ENCODE measurements at regions not wholly inside any gene's neighbourhood (a gene's known extent, or its start where the extent isn't known, plus 50 kb on each side); places are given as distances from the start of the nearest gene placed in this dataset.

- DNase-seq = no peak
Measured at GRCh38 chr17:74148901-74149596, 54.4 kb upstream of the RPL38 start.

GRCh38 chr17:74149597-74150427 lies 53.7 kb upstream of the RPL38 start:
- no peak for DNase-seq

GRCh38 chr17:74150428-74151025 lies 53.0 kb upstream of the RPL38 start:
- no peak for DNase-seq

GRCh38 chr17:74151551-74152315 lies 51.7 kb upstream of the RPL38 start:
- no peak for DNase-seq

- no peak for DNase-seq
Measured at GRCh38 chr17:74152591-74153455, 50.7 kb upstream of the RPL38 start.

- DNase-seq = no peak
Measured at GRCh38 chr17:74153456-74153810, 50.0 kb upstream of the RPL38 start.
